ENCODE measurements at regions not wholly inside any gene's neighbourhood (a gene's known extent, or its start where the extent isn't known, plus 50 kb on each side); places are given as distances from the start of the nearest gene placed in this dataset.

GRCh38 chr15:60162968-60163355 is 158.9 kb downstream of the FOXB1 start:
- TF ChIP-seq CTCF (IDR thresholded peaks at IDR 0.05) = no peak
- TF ChIP-seq POLR2A (IDR thresholded peaks at IDR 0.05) = no peak

Data from testis (tissue), 2 donors.